ENCODE measurements at regions not wholly inside any gene's neighbourhood (a gene's known extent, or its start where the extent isn't known, plus 50 kb on each side); places are given as distances from the start of the nearest gene placed in this dataset.

DNA sequence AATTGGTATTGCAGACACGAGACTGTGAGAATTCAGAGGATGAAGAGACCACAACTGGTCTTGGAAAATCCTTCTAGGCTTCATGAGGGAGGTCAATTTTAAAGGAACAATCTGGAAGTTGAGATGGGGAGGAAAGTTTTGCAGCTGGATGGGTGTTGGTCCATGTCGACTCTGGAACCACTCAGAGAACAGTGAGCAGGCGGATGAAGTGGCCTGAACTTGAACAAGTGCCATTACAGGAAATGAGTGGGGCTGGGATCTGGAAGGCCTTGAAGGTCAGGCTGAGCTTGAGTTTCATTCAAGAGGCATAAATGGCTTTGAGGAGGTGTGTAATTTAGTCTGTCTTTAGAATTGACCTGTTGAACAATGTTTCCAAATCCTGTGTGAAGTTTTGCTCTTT is 140.9 kb downstream of the GALC start:
- TF ChIP-seq EZH2phosphoT487 (IDR thresholded peaks at IDR 0.05; ENCODE audit: low read length) (no peak), CTCF (IDR thresholded peaks at IDR 0.05; ENCODE audit: low read length) (no peak)
